HepG2 (cell line): ENCODE measurements at regions not wholly inside any gene's neighbourhood (a gene's known extent, or its start where the extent isn't known, plus 50 kb on each side); places are given as distances from the start of the nearest gene placed in this dataset.

Experiments
- ATAC-seq: fragments of 200-7000 bp; cut with Tn5 transposase; 3 replicates; pipeline ENCODE4 v1.9.1; 2020; ENCODE audit warnings: mild to moderate bottlenecking, moderate library complexity
- BruUV-seq: library from RNA; stranded (reverse); fragments of 400-500 nt; replicated peaks from 2 replicates; lab custom pipeline; 2021; lab: Mats Ljungman, UMichigan
- CTCF ChIA-PET: fragments of 300-600 bp; formaldehyde crosslinking; extraction: SDS; loops from one replicate; lab custom pipeline; 2021; ENCODE audit warnings: low total read pairs, inconsistent platforms, low intra/inter-chr PET ratio; lab: Yijun Ruan, JAX
- POLR2A ChIA-PET: fragments of 350-600 bp; sonication (Branson Sonifier 250); formaldehyde crosslinking; loops from one replicate; lab custom pipeline; 2020; ENCODE audit warnings: antibody characterized with exemption, inconsistent platforms; lab: Yijun Ruan, JAX
- DNase-seq: peaks from one replicate; pipeline ENCODE4 v3.0.0-alpha.2; 2015; ENCODE audit warnings: low spot score
- FAIRE-seq: peaks from 3 replicates; lab custom pipeline; 2011; peaks lifted over from hg19 to GRCh38; lab: Jason Lieb, UNC
- H2AFZ ChIP-seq: one replicate; pipeline ENCODE4 v1.6.1; 2011; ENCODE audit warnings: low read length, inconsistent platforms
- H3K27ac ChIP-seq: fragments of 300-600 bp; 3 replicates; pipeline ENCODE4 v1.8.0; 2011; ENCODE audit warnings: mixed run types, mild to moderate bottlenecking, mixed read lengths, low read length, inconsistent platforms; ENCODE audit not compliant: insufficient read depth; ENCODE audit errors: extremely low read length
- H3K27me3 ChIP-seq, 2 experiments: fragments of 200-600 bp in 1 of 2; 2 replicates in 1 of 2; 3 replicates in 1 of 2; pipeline versions ENCODE4 v1.6.0 to v1.8.0; 2011; ENCODE audit warnings: low read length in 2 of 2, mild to moderate bottlenecking in 2 of 2, moderate library complexity in 2 of 2, inconsistent platforms in 1 of 2; ENCODE audit not compliant: insufficient read depth in 2 of 2, control insufficient read depth in 1 of 2
- H3K36me3 ChIP-seq, 2 experiments: fragments of 200-600 bp in 1 of 2; replicated peaks in 1 of 2; 2 replicates in 1 of 2; 3 replicates in 1 of 2; pipeline versions ENCODE4 v1.5.1 to v1.8.0; 2011; ENCODE audit warnings: low read length in 2 of 2, inconsistent platforms in 1 of 2; ENCODE audit not compliant: insufficient read depth in 2 of 2, control insufficient read depth in 1 of 2
- H3K4me1 ChIP-seq: 2 replicates; pipeline ENCODE4 v1.5.1; 2012; ENCODE audit warnings: low read length, inconsistent platforms; ENCODE audit not compliant: insufficient read depth
- H3K4me2 ChIP-seq: 2 replicates; pipeline ENCODE4 v1.6.0; 2011; ENCODE audit warnings: low read depth, low read length, inconsistent platforms
- H3K4me3 ChIP-seq, 3 experiments: fragments of 200-600 bp in 1 of 3; sonication (generic), shearing (Covaris generic) in 1 of 3; replicated peaks in 1 of 3; 2 replicates each; pipeline ENCODE4 v1.5.1; 2011 to 2016; ENCODE audit warnings: low read length in 3 of 3, inconsistent platforms in 2 of 3, low read depth in 2 of 3, mild to moderate bottlenecking in 2 of 3, control low read depth in 1 of 3, mixed read lengths in 1 of 3; ENCODE audit not compliant: insufficient read depth in 1 of 3
- H3K79me2 ChIP-seq: one replicate; pipeline ENCODE4 v1.6.1; 2011; ENCODE audit warnings: low read length, inconsistent platforms; ENCODE audit not compliant: insufficient read depth
- H3K9ac ChIP-seq: 2 replicates; pipeline ENCODE4 v1.6.0; 2011; ENCODE audit warnings: mild to moderate bottlenecking, low read depth, low read length, inconsistent platforms; ENCODE audit not compliant: insufficient read depth
- H3K9me3 ChIP-seq: 2 replicates; pipeline ENCODE4 v1.5.1; 2012; ENCODE audit warnings: mild to moderate bottlenecking, low read length
- H4K20me1 ChIP-seq: 2 replicates; pipeline ENCODE4 v1.6.0; 2011; ENCODE audit warnings: inconsistent platforms, mild to moderate bottlenecking, low read length, moderate library complexity; ENCODE audit not compliant: insufficient read depth
- PLRG1 ChIP-seq: fragments of 450-650 bp; conservative IDR thresholded peaks from 2 replicates; pipeline ENCODE4 v1.6.1; 2016
- STAG1 ChIP-seq: sonication (generic); formaldehyde crosslinking; IDR thresholded peaks from 2 replicates; pipeline ENCODE4 v1.4.0; 2020; ENCODE audit warnings: missing genetic modification reagents
- ZBTB38 ChIP-seq: sonication (generic); formaldehyde crosslinking; IDR thresholded peaks from 2 replicates; pipeline ENCODE4 v1.5.1; 2020; ENCODE audit warnings: mild to moderate bottlenecking, missing genetic modification reagents
- ZNF143 ChIP-seq: sonication (generic); formaldehyde crosslinking; IDR thresholded peaks from 2 replicates; pipeline ENCODE4 v1.4.0; 2020; ENCODE audit warnings: missing genetic modification reagents
- WGBS: methylation state at CpG from one replicate; pipeline ENCODE4 v1.1.6; 2017; ENCODE audit warnings: low lambda C conversion rate; 5-methylcytosine and 5-hydroxymethylcytosine counted together
- in situ Hi-C: cut with HindIII; loops from 2 replicates; pipeline ENCODE4 v1.10.0; 2017; ENCODE audit warnings: low pct_unique_long_range_greater_than_20kb; ENCODE audit not compliant: extremely low pct_ligation_motif_present
- intact Hi-C: fragments of 100-400 bp; cut with micrococcal nuclease; formaldehyde crosslinking; loops from one replicate; pipeline ENCODE4 v1.10.0; 2022; ENCODE audit not compliant: unreplicated experiment
- TF ChIP-seq, protein P1 (sequence below): sonication (generic); formaldehyde crosslinking; IDR thresholded peaks from 2 replicates; pipeline ENCODE4 v1.4.0; 2020; ENCODE audit warnings: missing genetic modification reagents
- TF ChIP-seq, protein P2 (sequence below): sonication (generic); formaldehyde crosslinking; IDR thresholded peaks from 2 replicates; pipeline ENCODE4 v1.4.0; 2020; ENCODE audit warnings: mild to moderate bottlenecking, missing genetic modification reagents

DNA sequence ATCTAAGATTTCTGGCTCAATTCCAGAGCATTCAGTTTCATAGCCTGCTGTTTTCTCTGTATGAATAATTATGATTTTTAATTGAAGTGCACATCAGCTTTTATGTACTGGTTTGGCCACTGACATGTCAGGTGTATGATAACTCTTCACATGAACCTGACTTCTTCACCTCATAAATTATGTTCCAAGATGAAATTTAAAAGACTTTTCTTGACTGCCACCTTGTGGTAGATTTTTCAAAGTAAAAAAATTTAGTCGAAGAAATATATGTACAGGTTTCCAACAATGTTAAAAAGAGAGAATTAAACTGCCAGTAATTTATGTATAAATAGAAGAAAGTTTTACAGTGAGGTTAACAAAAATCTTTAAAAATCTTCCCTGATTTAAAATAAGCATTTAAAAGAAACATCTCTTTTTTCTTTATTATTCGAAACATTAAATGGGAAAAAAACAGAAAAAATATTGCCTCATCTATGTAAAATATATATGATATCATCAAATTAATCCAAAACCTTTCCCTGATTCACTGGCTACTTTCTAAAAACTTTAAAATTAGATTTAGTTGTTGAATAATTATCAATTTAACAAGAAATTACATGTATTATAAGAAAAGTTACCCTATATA is 124.9 kb upstream of the ATXN7L3B start:
- Histone ChIP-seq H3K4me1 (no peaks in the 10 kb centered on the region), H3K4me2 (no peak overlapping the region), H3K36me3 (no peaks in the 10 kb centered on the region), H3K79me2 (no peaks in the 10 kb centered on the region)
- ChIA-PET CTCF (interaction anchor here (1.8 kb wide), 1 partner anchor 301 kb away, joined by 4 read pairs; no protein-coding TSS in a partner anchor), POLR2A (no interaction called here)
- in situ Hi-C loops, result no loop called here
- WGBS, result 46% methylated on average over 2 of the region's 2 CpGs
- no peak for FAIRE-seq
- no peak for TF ChIP-seq ZBTB38
- TF ChIP-seq, protein P1, sequence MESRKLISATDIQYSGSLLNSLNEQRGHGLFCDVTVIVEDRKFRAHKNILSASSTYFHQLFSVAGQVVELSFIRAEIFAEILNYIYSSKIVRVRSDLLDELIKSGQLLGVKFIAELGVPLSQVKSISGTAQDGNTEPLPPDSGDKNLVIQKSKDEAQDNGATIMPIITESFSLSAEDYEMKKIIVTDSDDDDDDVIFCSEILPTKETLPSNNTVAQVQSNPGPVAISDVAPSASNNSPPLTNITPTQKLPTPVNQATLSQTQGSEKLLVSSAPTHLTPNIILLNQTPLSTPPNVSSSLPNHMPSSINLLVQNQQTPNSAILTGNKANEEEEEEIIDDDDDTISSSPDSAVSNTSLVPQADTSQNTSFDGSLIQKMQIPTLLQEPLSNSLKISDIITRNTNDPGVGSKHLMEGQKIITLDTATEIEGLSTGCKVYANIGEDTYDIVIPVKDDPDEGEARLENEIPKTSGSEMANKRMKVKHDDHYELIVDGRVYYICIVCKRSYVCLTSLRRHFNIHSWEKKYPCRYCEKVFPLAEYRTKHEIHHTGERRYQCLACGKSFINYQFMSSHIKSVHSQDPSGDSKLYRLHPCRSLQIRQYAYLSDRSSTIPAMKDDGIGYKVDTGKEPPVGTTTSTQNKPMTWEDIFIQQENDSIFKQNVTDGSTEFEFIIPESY (CRISPR knock-in tag), result no peak
- no peak for TF ChIP-seq PLRG1
- TF ChIP-seq, protein P2, sequence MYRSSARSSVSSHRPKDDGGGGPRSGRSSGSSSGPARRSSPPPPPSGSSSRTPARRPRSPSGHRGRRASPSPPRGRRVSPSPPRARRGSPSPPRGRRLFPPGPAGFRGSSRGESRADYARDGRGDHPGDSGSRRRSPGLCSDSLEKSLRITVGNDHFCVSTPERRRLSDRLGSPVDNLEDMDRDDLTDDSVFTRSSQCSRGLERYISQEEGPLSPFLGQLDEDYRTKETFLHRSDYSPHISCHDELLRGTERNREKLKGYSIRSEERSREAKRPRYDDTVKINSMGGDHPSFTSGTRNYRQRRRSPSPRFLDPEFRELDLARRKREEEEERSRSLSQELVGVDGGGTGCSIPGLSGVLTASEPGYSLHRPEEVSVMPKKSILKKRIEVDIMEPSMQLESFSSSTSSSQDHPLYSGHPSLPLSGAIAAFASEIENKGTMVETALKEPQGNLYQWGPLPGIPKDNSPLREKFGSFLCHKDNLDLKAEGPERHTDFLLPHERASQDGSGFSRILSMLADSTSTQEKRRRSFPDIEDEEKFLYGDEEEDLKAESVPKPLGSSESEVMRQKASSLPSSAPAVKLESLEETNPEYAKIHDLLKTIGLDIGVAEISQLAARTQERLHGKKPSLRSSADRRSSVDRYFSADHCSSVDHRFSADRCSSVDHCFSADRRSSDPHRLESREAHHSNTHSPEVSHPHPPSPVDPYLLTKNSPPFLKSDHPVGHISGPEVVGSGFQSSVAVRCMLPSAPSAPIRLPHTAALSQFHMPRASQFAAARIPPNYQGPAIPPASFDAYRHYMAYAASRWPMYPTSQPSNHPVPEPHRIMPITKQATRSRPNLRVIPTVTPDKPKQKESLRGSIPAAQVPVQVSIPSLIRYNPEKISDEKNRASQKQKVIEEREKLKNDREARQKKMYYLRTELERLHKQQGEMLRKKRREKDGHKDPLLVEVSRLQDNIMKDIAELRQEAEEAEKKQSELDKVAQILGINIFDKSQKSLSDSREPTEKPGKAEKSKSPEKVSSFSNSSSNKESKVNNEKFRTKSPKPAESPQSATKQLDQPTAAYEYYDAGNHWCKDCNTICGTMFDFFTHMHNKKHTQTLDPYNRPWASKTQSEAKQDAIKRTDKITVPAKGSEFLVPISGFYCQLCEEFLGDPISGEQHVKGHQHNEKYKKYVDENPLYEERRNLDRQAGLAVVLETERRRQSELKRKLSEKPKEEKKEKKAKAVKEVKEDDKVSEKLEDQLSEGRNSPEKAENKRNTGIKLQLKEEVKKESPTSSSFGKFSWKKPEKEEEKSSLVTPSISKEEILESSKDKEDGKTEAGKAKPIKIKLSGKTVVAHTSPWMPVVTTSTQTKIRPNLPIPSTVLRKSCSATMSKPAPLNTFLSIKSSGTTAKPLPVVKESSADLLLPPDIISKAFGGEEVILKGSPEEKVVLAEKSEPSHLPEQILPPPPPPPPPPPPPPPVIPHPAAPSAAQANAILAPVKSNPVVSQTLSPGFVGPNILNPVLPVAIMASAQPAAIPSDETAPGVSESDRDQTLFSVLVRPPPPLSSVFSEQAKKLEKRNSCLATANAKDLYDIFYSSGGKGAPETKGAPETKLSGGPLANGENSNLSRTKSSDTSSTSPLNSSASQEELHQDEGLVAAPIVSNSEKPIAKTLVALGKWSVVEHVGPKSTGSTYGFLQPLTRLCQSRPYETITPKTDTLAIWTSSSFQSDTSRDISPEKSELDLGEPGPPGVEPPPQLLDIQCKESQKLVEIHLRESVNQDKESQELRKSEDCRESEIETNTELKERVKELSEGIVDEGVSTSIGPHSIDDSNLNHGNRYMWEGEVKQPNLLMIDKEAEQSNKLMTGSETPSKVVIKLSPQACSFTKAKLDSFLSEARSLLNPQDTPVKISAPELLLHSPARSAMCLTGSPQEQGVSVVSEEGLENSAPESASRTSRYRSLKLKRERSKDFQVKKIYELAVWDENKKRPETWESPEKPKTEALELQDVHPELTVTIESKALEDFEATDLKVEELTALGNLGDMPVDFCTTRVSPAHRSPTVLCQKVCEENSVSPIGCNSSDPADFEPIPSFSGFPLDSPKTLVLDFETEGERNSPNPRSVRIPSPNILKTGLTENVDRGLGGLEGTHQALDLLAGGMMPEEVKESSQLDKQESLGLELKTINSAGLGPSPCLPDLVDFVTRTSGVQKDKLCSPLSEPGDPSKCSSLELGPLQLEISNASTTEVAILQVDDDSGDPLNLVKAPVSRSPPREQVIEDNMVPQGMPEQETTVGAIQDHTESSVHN (CRISPR knock-in tag), result no peak
- TF ChIP-seq ZNF143 (CRISPR knock-in tag), result no peak
- peak; percentile 33 for TF ChIP-seq STAG1 (CRISPR knock-in tag)
- TF ChIP-seq, all 625 proteins: peak for 1
- DNase-seq, result peak; percentile 10
- no TSS peak for BruUV-seq
- no peaks in the 10 kb centered on the region for H3K27me3 ChIP-seq
- ATAC-seq, result no peak
- no peaks in the 10 kb centered on the region for H4K20me1 ChIP-seq
- H3K4me3 ChIP-seq, result no peak overlapping the region
- no peaks in the 10 kb centered on the region for H3K9me3 ChIP-seq
- H3K9ac ChIP-seq, result no peak overlapping the region
- intact Hi-C loops, result loop anchor here (1.0 to 10.0 kb wide), 2 partner anchors 390 to 1838 kb away; no protein-coding TSS in a partner anchor
- no peak overlapping the region for H2AFZ ChIP-seq
- no peak overlapping the region for H3K27ac ChIP-seq
